Islet precursor cell (in vitro differentiated cells): ENCODE measurements at regions not wholly inside any gene's neighbourhood (a gene's known extent, or its start where the extent isn't known, plus 50 kb on each side); places are given as distances from the start of the nearest gene placed in this dataset.

Experiments
- DNase-seq: peaks from one replicate; pipeline ENCODE4 v3.0.0-alpha.2; 2018

DNA sequence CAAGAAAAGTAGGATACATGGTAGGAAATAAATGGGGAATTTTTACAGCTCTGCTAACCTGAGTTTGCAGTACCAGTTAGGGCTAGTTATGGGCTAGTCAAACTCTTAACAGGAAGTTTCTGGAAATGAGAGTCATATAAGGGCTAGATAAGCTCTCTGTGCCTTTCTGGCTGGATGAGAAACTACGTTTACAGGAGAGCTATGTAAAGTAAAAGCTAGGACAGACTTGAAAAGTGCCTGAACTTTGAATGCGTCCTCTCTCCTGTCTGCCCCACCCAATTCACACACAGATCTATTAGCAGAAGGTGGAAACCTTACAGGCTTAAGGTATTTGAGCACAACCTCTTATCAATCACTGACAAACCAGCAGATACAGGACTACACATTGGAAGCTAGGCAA is 167.1 kb downstream of the SNX19 start:
- DNase-seq, result no peak

DNA sequence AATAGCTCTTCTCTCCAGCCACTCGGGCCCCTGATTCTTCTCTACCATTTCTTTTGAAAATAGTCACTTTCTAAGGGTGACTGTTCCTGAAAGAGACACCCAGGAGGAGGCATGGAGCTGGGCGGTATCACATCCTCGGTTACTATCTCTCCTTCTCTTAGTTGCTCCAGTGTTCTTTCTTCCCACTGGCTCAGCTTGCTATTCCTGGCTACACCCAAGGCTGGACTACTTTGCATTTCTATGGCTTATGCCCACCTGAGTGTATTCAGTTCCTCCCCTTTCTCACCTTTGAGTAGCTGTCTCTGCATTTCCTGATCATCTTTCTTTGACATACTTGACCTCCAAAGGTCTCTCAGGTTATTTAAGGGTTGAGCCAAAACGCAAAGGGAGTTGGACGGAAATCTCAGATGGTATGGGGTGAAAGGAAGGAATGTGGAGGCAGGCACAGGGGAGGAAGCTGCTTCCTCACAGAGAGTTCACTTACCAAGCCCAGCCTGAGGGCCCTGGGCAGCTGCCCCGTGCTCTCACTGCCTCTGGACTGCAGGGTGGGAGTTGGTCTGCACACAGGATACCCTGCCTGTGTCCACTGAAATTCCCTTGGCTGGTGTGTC is 155.7 kb downstream of the SNX19 start:
- no peak for DNase-seq

DNA sequence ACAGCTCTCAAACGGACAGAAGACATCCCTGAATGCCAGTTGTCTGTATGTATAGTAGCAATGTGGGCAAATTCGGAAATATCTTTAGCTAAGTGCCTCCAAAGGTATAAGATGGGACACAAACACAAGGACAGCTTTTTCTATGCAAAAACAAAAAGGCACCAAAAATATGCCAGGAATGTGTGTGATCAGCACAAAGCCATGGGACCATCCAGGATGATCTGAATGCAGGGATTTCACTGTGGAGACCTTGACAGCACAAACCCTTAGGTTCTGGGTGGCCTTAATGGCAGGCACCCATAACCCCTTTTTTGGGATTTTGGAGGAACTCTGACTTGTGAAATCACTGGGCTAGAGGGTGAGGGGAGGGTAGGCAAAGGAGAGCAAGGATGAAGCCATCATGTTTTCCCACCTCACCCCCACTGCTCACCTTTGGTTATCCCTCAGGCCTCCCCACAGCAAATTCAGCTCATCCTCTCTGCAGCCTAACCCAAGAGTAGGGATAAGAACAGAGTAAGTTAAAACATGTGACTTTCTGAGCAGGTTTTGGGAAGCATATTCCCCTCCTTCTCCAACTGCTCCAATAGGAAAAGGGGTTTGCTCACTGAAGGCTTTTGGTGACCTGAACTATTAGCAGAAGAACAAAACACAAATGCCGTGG is 154.6 kb downstream of the SNX19 start:
- no peak for DNase-seq

DNA sequence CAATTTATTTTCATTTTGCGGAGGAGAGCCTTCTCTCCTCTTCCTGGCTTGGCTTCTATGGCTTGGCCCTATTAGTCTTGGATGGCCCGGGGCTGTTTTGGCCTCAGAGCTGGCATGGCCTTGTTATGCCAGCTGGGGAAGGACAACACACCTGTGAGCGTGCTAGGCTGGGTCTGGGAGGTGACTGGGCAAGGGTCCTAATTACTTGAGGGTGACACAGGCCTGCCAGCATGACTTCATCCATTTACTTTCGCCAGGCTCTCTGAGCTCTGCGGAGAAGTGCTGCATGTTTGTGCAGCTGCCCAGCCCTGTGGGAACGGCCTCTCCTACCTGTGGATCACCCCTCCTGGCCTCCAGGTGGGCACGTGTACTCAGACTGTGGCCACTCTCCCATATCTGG is 153.6 kb downstream of the SNX19 start:
- no peak for DNase-seq

DNA sequence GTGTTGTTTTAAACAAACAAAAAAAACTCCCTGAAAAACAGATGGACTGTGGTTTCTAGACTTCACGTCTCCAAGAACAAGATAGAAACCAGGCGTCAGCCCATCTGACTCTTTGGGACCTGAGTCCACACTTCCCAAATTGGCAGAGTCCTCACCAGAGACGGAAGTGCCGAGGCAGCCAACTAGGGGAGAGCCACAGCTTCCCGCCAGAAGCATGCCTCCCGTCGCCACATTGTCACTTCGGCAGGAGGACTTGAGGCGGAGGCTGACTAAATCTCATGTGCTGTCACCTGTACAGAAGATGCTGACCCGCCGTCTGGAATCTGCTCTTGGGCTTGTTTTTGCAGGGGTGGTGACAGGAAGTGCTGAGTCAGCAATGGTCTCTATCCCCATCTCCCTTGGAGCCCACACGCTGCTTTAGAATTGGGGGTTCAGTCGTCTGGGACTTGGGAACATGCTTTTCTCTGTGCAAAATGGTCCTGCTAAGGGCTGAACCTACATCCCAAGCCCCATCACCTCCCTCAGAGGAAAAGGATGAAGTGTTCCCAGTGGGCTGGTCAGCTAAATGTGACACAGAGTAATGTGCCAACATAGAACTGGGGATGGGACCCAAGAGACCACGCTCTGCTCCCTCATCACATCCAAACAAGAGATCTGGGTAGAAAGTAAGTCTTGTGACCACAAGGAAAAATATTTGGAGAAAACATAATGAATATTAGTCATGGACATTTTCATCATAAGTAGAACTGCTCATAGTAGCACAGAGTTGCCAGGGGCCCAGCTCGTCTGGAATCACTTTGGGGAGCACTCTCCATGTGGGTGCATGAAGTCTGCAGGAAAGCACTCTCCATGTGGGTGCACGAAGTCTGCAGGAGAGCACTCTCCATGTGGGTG is 152.9 kb downstream of the SNX19 start:
- no peak for DNase-seq

DNA sequence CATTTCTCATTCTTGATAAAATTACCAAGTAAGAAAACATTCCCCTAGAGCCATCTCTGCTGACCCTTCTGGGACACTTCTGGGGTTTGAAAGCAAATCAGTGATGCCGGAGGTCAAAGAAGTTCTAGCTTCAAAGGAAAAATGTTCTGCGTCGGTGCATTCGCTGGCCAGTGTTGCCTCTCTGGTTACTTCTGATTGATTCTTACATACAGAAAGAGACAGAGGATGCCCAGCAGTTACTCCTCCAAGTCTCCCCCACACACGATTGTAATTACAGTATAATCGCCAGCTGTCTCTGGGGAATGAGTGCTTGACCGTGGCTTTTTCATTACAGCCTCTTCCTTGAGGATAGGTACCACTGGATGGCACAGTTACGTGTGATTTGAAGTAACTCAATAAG is 150.9 kb downstream of the SNX19 start:
- DNase-seq, result no peak

DNA sequence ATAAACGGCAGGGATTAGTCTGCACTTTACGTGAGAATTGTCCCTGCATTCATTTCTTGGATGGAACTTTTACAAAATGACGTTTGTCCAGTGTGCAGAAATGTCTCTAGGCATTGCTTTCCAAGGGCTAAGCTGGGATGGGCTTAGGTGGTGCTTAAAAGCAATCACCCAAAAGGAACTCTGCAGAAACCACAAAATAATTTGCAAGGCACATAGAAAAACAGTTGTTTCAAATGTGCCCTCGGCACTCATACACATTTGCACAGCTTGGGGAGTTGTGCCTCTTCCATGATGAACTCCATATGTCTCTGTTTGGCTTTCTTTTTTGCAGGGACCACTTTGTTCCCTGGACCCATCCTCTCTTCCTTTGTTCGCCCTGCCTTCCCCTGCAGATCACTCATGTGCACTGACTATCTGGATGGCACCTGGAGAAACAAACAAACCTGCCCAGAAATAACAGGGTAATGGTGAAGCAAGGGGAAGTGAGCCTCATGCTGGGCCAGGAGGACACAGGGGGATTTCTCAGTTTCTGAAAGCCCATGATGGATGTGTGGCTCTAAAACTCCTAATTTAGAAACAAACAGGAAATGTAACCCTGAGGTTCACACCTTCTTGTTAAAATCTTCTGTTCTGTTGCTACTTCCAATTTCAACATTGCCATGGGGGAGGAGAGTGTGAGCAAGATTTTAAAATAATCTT is 150.2 kb downstream of the SNX19 start:
- DNase-seq, result no peak

DNA sequence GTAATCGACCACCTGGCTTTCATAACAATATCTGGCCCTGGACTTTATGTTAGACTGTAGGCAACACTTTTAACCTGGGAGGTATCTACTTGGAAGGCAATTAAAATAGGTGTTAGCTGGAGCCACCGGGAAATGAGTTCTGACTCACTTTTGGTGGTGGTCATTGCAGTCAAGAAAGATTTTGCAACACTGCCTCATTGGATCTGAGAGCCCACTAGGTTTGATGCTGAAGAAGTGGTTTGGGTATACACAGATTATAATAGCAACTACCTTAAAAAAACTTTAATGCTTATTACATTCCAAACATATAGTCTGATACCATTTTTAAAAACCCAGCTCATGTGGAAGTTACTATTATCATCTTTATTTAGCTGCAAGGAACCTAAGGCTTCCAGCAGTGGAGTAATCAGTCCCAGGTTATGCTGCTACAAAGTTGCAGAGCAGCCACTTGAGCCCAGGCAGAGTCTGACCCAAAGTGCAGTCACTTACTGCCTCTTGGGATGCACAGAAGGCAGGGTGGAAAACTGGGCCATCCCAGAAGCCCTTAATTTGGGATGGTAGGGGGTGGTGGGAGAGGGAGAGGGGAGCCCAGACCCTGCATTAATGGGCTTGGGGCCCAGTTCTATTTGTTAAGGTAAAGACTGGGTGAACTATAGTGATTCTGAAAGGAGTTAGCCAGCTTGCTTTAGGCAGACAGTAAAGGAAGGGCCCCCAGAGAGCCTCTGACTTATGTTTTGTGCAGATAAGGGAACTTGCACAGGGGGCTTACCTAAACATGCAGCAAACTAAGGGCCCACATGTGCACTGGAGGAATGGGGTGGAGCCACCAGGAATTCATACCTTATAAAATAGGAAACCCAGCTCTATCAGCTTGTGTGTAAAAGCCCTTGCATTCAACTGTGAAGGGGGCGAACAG is 149.4 kb downstream of the SNX19 start:
- no peak for DNase-seq

DNA sequence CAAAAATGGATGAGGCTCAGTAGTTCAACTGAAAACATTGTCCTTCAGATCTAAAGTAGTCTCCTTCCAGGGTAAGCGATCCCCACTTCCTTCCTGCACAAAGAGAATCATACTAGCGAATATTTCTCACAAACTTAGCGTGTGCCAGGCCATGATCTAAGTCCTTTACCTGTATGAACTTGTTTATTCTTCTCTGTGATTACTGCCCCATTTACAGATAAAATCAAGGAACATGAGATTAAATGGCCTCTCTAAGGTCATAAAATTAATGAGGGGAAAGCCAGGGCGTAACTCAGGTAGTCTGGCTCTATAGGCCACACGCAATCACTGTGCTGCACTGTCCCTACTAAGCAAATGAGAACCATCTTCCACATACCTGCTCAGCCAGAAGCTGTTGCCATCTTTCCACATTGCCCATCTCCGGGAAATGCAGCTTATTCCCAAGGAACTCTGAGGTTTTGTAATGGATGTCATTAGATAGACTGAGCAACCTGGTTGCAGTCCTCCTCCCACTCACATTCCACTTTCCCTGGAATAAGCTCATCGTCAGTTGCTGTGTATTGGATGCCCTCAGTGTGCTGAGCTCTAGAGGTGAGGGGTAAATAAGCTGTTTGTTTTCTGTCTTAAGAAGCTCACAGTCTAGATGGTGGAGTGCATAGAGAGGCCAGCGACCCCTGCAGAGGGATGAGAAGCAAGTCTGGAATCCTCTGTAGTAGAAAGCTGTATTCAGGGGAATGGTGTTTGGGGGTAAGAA is 146.3 kb downstream of the SNX19 start:
- no peak for DNase-seq

DNA sequence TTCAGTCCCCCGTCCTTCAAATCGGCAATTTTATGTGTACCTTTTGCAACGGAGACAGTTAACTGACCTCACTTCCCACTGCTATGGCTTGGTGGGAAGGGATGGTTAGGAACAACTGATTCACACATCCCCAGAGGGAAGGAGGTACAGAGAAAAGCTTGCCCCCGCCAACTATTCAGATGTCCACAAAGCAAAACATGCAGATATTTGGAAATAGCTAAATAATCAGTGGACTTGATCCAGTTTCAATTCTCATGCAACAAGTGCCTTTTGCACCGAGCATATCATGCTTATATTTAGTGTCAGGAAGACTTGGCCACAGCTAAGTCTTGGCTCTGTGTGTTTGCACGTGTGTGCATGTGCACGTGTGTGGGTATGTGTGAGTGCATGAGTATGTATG is 144.6 kb downstream of the SNX19 start:
- DNase-seq, result no peak

DNA sequence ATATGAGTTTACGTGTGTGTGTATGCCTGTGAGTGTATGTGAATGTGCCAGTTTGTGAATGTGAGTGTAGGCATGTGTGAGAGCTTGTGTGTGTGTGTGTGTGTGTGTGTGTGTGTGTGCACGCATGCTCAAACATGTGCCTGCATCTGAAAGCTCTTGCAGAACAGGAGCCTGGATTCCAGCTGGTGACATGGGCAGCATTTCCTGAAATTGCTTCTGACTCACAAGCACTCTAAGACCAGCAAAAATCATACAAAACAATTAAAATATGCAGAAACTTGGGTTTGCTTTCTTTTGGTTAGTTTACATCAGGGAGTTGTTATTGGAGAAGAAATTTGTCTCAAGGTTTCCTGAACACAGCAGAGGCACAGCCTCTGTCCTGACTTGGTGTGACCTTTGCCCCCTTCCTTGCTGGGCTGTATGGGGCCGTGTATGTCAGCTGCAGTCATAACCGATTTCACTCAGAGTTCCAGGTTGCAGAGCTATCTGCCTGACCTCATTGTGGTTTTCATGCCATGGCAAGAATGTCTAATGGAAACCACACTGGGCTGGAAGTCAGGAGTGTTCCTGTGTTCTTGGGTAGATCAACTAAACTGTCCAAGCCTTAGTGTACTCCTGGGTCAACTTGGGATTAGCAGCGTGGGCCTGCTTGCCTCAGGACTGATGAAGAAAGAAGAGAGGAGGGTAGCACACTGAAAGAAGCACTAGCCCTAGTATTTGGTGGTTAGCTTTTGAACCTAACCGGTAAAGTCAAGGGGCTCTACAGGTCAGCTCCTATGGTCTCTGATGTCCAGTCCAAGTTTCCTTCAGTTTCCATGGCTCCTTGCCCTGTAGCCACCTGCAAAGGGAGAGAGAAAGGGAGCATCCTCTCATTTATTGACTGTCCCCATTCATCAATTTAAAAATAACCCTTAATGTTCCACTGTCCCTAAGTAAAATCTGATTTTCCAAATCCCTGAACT is 143.7 kb downstream of the SNX19 start:
- DNase-seq, result peak; percentile 79

DNA sequence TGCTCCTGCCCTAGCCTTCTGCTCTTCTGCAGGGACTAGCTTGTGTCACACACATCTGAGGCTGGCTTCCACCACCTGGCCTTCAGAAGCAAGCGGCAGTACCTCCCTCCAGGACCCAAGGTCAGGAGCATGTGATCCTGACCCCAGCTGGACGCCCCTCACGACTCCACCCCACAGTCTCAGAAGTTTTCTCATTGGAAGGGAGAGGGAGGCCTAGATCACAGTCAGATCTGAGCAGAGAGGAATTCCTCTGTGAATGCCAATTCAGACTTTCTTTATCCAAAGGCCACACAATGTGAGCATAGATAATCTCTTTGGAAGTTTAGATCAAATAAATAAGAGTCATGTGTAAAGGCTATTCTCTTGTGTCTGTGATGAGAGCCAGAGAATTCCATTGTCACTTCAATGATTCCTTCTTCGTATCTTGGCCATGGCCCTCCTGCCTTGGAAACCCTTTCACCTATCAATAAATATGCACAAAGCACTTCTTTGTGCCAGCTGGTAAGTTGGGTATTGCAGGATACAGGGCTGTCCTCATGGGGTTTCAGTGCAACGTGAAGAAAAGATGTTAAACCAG is 142.9 kb downstream of the SNX19 start:
- DNase-seq, result no peak

DNA sequence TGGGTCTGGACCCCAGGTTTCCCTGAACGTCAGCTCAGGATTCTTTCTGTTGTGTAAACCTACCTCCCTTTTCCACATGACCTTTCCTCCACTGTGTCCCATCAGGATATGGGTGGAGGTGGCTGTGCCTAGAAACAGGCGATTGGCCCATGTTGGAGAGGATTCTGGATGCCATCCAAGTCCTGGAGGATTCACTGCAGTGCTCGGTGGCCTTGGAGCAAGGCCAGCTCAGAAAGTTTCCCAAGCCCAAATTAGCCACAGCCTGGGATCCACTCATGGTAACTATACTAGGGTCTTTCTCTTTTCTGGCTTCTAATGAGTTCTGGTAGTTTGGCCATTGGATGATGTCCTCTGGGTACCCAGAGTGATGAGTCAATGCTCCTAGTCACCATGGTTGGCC is 141.6 kb downstream of the SNX19 start:
- no peak for DNase-seq

DNA sequence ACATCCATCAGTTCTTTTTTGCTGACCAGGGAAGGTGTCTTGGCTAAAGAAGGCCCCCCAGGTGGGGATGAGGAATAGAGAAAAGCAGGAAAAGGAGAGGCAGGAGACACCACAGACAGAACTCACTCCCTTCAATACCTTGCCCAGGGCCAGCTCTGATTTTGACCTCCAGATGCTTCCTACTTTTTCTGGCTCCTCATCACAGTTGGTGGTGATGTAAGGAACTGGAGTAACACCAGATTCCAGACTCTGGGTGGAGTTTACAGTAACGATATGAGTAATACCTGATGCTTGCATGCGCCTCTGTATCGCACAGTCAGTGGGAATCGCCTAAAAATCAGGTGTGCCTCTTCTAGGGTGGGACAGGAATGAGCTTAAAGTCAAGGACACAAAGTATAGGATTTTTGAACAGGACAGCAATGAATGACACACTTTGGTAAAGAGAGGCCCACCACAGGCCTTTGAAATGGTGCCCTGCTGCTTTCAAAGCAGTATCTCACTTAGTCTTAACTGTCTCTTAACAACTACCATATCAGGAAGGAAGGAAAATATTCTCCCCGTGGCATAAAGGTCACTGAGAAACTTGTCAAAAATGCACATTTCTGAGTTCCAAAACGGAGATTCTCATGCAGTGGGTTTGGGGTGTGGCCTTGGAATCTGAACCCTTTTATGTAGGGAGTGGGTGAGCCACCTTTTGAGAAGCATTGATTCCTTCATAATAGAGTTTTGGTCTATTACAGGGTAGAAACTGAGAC is 140.8 kb downstream of the SNX19 start:
- DNase-seq, result no peak

DNA sequence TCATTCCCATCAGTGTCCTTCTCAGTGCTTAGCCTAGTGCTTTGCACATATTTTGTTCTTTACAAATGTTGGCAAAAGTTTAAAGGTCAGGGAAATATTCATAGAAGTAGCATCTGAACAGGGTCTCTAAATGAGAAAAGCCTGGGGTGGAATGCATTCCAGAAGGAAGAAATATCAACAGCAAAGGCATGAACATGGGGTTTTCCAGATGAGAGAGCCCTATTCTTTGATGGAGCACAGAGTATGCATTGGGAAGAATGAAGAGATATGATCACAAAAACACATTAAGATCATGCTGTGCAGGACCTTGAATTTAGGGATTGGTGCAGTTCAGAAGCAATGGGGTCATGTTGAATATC is 140.2 kb downstream of the SNX19 start:
- DNase-seq, result no peak

DNA sequence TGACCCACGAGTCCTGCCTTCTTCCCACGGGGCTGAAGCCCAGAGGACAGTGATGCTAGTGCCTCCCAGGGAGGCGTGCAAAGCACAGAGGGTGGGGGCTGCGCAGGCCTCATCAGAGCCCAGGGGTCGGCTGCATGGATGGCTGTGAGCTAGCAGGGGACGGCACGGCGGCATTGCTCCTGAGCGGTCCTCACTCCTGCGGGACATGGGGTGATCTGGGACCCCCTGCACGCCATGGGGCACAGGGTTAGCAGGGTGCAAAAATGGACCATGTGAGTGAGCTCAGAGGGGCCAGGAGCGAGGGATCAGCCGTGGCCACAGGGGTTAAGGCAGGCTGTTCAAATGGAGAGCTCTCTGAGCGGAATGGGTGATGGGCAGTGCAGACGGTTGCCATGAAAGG is 138.3 kb downstream of the SNX19 start:
- no peak for DNase-seq

DNA sequence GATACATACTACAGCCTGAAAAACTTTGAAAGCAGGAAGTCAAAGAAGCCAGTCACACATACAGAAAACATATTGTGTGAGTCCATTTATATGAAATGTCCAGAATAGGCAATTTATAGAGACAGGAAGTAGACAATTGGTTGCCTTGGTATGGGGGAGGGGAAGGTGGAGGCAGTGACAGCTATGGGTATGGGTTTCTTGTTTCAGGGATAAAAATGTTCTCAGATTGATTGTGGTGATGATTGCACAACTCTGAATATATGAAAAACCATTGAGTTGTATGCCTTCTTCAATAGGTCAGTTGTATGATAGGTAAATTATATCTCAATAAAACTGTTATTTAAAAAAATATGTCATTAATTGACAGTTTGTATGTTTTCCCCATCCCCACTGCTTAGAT is 137.6 kb downstream of the SNX19 start:
- no peak for DNase-seq

DNA sequence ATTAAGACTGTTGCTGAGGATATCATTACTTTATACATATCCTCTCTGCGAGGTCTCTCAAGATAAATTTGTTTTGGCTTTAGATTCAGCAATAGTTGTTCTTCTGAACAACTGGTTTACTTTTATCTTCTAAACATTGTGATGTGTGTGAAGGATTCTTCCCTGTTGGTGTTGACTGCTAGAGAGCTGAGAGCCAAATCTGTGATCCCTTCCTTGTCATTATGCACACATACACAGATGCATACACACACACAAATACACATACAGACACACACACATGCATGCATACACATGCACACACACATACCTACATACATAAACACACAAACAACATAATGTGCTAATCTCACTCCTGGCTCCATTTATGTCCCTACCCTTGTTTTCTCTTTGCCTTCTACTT is 137.0 kb downstream of the SNX19 start:
- no peak for DNase-seq

DNA sequence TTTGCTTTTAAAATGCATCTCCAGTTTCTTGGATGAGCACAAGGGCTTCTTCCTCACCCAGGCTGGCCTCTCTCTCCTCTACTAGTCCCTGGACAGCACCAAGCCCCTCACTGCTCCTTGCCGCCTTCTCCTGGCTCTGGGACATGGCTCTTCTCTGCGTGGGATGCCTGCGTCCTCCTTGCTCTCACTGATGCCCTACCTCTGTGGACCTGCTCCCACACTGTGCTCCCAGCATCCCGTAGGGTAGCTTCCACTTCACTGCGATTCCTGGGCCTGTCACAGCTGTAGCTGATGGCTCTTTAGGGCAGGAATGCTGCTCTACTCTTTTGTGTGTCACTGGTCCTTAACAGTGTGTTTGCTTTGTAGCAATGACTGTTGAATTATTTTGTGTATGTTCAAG is 136.3 kb downstream of the SNX19 start:
- DNase-seq, result no peak
